Daoy (cell line): ENCODE measurements at regions not wholly inside any gene's neighbourhood (a gene's known extent, or its start where the extent isn't known, plus 50 kb on each side); places are given as distances from the start of the nearest gene placed in this dataset.
"Not testable (repeated sequence)": the region's sequence is repeated elsewhere in the genome, so short reads cannot be mapped to it uniquely, and the experiment has no call there.

Source experiments
- DNase-seq: peaks from one replicate; pipeline ENCODE4 v3.0.0-alpha.2; 2015; ENCODE audit warnings: low read depth

- DNase-seq = no peak
Measured at GRCh38 chr18:57954935-57955334, 89.1 kb upstream of the NEDD4L start.

- no peak for DNase-seq
Measured at GRCh38 chr18:57953883-57954282, 90.1 kb upstream of the NEDD4L start.

- no peak for DNase-seq
Measured at GRCh38 chr18:57951999-57952774, 91.8 kb upstream of the NEDD4L start.

- DNase-seq = no peak
Measured at GRCh38 chr18:57951117-57951796, 92.8 kb upstream of the NEDD4L start.

GRCh38 chr18:57950542-57950941 is 93.5 kb upstream of the NEDD4L start:
- DNase-seq = no peak

- DNase-seq = not testable (repeated sequence)
Measured at GRCh38 chr18:57949335-57949734, 94.7 kb upstream of the NEDD4L start.

GRCh38 chr18:57947117-57947516 is 96.9 kb upstream of the NEDD4L start:
- DNase-seq = no peak

- DNase-seq = peak; percentile 15
Measured at GRCh38 chr18:57943723-57944122, 100.3 kb upstream of the NEDD4L start.

GRCh38 chr18:57942493-57942892 is 101.5 kb upstream of the NEDD4L start:
- DNase-seq = no peak

GRCh38 chr18:57941841-57942489 is 102.1 kb upstream of the NEDD4L start:
- no peak for DNase-seq

- DNase-seq = no peak
Measured at GRCh38 chr18:57940166-57940660, 103.8 kb upstream of the NEDD4L start.

- DNase-seq = not testable (repeated sequence)
Measured at GRCh38 chr18:57934375-57934774, 109.7 kb upstream of the NEDD4L start.

GRCh38 chr18:57931038-57931437 is 113.0 kb upstream of the NEDD4L start:
- no peak for DNase-seq

GRCh38 chr18:57930476-57930875 is 113.5 kb upstream of the NEDD4L start:
- DNase-seq = no peak

- no peak for DNase-seq
Measured at GRCh38 chr18:57929922-57930321, 114.1 kb upstream of the NEDD4L start.

GRCh38 chr18:57928466-57928865 is 115.6 kb upstream of the NEDD4L start:
- no peak for DNase-seq

- DNase-seq = no peak
Measured at GRCh38 chr18:57927511-57927910, 116.5 kb upstream of the NEDD4L start.

GRCh38 chr18:57925706-57926105 is 118.3 kb upstream of the NEDD4L start:
- DNase-seq = no peak

GRCh38 chr18:57923611-57924010 is 120.4 kb upstream of the NEDD4L start:
- DNase-seq = no peak

GRCh38 chr18:57922885-57923284 is 119.8 kb upstream of the ATP8B1 start:
- DNase-seq = no peak

GRCh38 chr18:57921708-57922107 is 118.6 kb upstream of the ATP8B1 start:
- DNase-seq = peak; percentile 27

- no peak for DNase-seq
Measured at GRCh38 chr18:57920036-57920435, 116.9 kb upstream of the ATP8B1 start.

- no peak for DNase-seq
Measured at GRCh38 chr18:57918601-57919000, 115.5 kb upstream of the ATP8B1 start.
